Vagina (tissue), 2 donors: ENCODE measurements at regions not wholly inside any gene's neighbourhood (a gene's known extent, or its start where the extent isn't known, plus 50 kb on each side); places are given as distances from the start of the nearest gene placed in this dataset.
"Not testable (repeated sequence)": the region's sequence is repeated elsewhere in the genome, so short reads cannot be mapped to it uniquely, and the experiment has no call there.

Experiments used
- DNase-seq, 2 donors: peaks; one replicate each; pipeline ENCODE4 v3.0.0-alpha.2; 2017; ENCODE audit errors: extremely low spot score in 2 of 2
- H3K27ac ChIP-seq: fragments of 200-600 bp; sonication (generic); one replicate; pipeline ENCODE4 v1.5.1; 2019
- H3K27me3 ChIP-seq: fragments of 200-600 bp; sonication (generic); one replicate; pipeline ENCODE4 v1.5.1; 2019
- H3K36me3 ChIP-seq, 2 donors: fragments of 200-600 bp; sonication (generic); one replicate each; pipeline ENCODE4 v1.5.1; 2017 to 2019
- H3K4me1 ChIP-seq: fragments of 200-600 bp; sonication (generic); one replicate; pipeline ENCODE4 v1.5.1; 2019
- H3K4me3 ChIP-seq, 2 donors: fragments of 200-600 bp; sonication (generic); 1 replicate in 1 of 2; 2 replicates in 1 of 2; pipeline ENCODE4 v1.5.1; 2016 to 2019
- H3K9me3 ChIP-seq: fragments of 200-600 bp; sonication (generic); one replicate; pipeline ENCODE4 v1.5.1; 2019
- POLR2A ChIP-seq, 2 donors: fragments of 450-650 bp; IDR thresholded peaks; one replicate each; pipeline ENCODE4 v1.6.1; 2017; ENCODE audit warnings: antibody characterized with exemption in 2 of 2, mild to moderate bottlenecking in 2 of 2, moderate library complexity in 2 of 2
- POLR2AphosphoS5 ChIP-seq, 2 donors: sonication (generic); formaldehyde crosslinking; IDR thresholded peaks; one replicate each; pipeline ENCODE4 v1.9.0; 2017; ENCODE audit warnings: antibody characterized with exemption in 2 of 2, mild to moderate bottlenecking in 2 of 2, low read depth in 1 of 2; ENCODE audit not compliant: insufficient read depth in 1 of 2
- intact Hi-C: fragments of 100-400 bp; cut with DNase I; formaldehyde crosslinking; loops from one replicate; pipeline ENCODE4 v1.15.1; 2023
- TF ChIP-seq, protein P1 (sequence below), 3 experiments: fragments of 450-650 bp in 2 of 3; fragments of 200-600 bp in 1 of 3; sonication (generic) in 1 of 3; IDR thresholded peaks; one replicate each; pipeline ENCODE4 v1.5.1; 2017 to 2019; ENCODE audit warnings: antibody characterized with exemption in 3 of 3, mild to moderate bottlenecking in 2 of 3, moderate library complexity in 2 of 3

DNA sequence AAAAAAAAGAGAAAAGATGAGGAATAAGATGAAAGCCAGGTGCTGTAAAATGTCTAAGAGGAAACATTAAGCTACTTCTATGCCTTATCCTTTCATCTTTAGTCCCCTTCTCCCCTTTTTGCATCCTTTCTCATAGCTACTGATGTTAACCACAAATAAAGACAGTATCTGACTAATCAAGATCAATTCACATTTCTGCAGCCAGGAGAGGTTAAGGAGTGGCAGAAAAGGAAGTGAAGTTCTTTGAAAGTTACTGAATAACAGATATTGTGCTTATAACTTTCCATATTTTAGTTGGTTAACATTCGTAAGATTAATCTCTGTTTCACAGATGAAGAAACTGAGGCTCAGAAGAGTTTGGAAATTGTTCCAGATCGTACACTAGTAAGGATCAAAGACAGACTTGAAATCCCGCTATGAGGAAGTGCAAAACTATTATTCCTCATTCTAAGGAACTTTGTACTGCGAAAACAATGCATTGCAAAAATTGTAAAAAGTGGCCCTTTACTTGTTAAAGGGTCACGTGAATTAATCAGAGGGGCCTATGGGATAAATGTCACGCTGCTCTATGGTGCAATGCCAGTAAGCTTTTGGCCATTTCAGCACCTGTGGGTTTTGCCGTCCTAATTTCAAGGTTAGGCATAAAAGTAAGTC is 117.7 kb upstream of the GRM7 start:
- no peaks in the 10 kb centered on the region for H3K36me3 ChIP-seq
- no peak overlapping the region for H3K27ac ChIP-seq
- H3K4me1 ChIP-seq: no peaks in the 10 kb centered on the region
- H3K9me3 ChIP-seq: no peaks in the 10 kb centered on the region
- intact Hi-C loops: no loop called here
- no peak for DNase-seq
- no peak for TF ChIP-seq POLR2A (IDR thresholded peaks at IDR 0.05)
- TF ChIP-seq, protein P1, sequence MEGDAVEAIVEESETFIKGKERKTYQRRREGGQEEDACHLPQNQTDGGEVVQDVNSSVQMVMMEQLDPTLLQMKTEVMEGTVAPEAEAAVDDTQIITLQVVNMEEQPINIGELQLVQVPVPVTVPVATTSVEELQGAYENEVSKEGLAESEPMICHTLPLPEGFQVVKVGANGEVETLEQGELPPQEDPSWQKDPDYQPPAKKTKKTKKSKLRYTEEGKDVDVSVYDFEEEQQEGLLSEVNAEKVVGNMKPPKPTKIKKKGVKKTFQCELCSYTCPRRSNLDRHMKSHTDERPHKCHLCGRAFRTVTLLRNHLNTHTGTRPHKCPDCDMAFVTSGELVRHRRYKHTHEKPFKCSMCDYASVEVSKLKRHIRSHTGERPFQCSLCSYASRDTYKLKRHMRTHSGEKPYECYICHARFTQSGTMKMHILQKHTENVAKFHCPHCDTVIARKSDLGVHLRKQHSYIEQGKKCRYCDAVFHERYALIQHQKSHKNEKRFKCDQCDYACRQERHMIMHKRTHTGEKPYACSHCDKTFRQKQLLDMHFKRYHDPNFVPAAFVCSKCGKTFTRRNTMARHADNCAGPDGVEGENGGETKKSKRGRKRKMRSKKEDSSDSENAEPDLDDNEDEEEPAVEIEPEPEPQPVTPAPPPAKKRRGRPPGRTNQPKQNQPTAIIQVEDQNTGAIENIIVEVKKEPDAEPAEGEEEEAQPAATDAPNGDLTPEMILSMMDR (IDR thresholded peaks at IDR 0.05): no peak
- no peak for TF ChIP-seq POLR2AphosphoS5 (IDR thresholded peaks at IDR 0.05; ENCODE audit: insufficient read depth in 1 of 2, low read depth in 1 of 2)
- no peaks in the 10 kb centered on the region for H3K27me3 ChIP-seq
- no peak overlapping the region for H3K4me3 ChIP-seq

DNA sequence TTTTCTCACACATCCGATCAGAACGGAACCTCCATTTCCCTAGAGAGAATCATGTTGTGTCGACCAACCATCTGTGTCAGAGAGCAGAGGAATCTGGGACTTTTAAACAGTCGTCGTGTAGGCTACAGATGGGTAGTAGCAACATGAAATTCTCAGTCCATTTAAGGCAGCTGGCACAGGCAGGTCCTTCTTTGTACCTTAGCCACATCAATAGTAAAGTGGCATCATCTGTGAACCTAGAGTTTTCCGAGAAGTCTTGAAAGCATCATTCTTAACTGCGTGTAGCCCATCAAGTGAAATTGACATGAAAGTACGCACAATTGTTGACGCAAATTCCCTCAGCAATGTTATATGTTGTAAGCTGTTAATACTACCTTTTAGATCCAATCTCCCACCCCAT is 114.5 kb upstream of the GRM7 start:
- no peaks in the 10 kb centered on the region for H3K27me3 ChIP-seq
- no peaks in the 10 kb centered on the region for H3K9me3 ChIP-seq
- no peaks in the 10 kb centered on the region for H3K4me1 ChIP-seq
- intact Hi-C loops: no loop called here
- no peaks in the 10 kb centered on the region for H3K36me3 ChIP-seq
- no peak overlapping the region for H3K4me3 ChIP-seq
- DNase-seq: no peak
- TF ChIP-seq, protein P1 (IDR thresholded peaks at IDR 0.05): no peak
- TF ChIP-seq POLR2AphosphoS5 (IDR thresholded peaks at IDR 0.05; ENCODE audit: insufficient read depth in 1 of 2, low read depth in 1 of 2) (no peak), POLR2A (IDR thresholded peaks at IDR 0.05) (no peak)
- no peak overlapping the region for H3K27ac ChIP-seq

DNA sequence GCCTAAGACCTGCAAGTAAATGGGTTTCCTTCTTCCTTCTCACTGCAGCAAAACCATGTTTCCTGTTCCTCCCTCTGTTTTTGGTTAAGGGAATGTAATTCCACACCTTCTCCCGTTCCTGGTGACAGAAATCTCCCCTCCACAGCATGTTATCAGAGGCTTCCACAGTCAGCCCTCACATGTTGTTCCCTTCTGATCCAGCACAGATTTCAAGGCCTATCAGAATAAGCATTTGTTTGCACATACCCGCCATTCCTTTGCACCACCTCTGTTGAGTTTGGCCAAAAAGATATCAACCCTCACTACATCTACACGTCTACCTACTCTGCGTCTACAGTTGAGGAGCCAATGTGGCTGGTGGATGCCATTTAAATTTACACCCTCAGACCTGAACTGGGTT is 113.9 kb upstream of the GRM7 start:
- H3K27ac ChIP-seq: no peak overlapping the region
- TF ChIP-seq, protein P1 (IDR thresholded peaks at IDR 0.05): no peak
- TF ChIP-seq POLR2A (IDR thresholded peaks at IDR 0.05): no peak
- no peak for TF ChIP-seq POLR2AphosphoS5 (IDR thresholded peaks at IDR 0.05; ENCODE audit: insufficient read depth in 1 of 2, low read depth in 1 of 2)
- H3K4me1 ChIP-seq: no peaks in the 10 kb centered on the region
- no peak for DNase-seq
- no peaks in the 10 kb centered on the region for H3K27me3 ChIP-seq
- no peaks in the 10 kb centered on the region for H3K9me3 ChIP-seq
- H3K36me3 ChIP-seq: no peaks in the 10 kb centered on the region
- no peak overlapping the region for H3K4me3 ChIP-seq
- intact Hi-C loops: no loop called here

DNA sequence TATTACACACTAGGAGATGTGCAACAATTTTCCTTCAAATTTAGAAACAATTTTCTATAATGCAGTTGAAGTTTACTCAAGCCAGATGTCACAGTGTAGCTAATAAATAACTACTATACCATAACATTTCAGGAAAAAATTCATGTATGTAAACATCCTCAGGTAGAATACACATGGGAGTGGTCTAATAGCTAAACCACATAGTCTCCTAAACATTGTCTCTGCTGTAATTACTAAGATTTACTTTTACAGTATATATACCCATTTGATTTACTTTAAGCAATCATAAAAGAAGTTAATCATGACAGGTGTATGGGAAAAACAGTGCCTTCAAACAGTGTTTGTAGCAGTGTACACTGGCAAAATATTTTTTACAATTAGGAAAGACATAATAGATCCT is 110.1 kb upstream of the GRM7 start:
- intact Hi-C loops: no loop called here
- TF ChIP-seq POLR2A (IDR thresholded peaks at IDR 0.05) (no peak), POLR2AphosphoS5 (IDR thresholded peaks at IDR 0.05; ENCODE audit: insufficient read depth in 1 of 2, low read depth in 1 of 2) (no peak)
- TF ChIP-seq, protein P1 (IDR thresholded peaks at IDR 0.05): no peak

DNA sequence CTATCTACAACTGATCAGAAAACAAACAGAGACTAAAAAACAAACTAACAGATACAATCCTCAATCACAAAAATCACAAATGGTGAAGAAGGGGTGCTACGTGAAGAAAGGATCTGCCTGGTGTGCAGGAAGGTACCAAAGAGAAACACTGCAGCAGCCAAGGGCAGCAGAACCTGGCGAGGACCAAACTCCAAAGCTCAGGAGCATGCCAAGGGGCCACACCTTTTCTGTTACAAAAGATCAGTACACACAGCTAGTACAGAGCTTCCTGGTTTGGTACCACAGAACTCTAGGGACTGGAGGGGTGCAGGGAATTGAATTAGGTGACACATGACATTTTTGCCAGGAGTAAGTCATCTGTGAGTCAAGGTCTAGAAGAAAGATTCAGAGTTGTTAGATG is 107.4 kb upstream of the GRM7 start:
- H3K27ac ChIP-seq: no peak overlapping the region
- DNase-seq: no peak
- H3K36me3 ChIP-seq: no peaks in the 10 kb centered on the region
- intact Hi-C loops: no loop called here
- no peak overlapping the region for H3K4me3 ChIP-seq
- TF ChIP-seq POLR2A (IDR thresholded peaks at IDR 0.05): no peak
- TF ChIP-seq, protein P1 (IDR thresholded peaks at IDR 0.05): no peak
- no peak for TF ChIP-seq POLR2AphosphoS5 (IDR thresholded peaks at IDR 0.05; ENCODE audit: insufficient read depth in 1 of 2, low read depth in 1 of 2)
- H3K27me3 ChIP-seq: no peaks in the 10 kb centered on the region
- no peaks in the 10 kb centered on the region for H3K4me1 ChIP-seq
- no peaks in the 10 kb centered on the region for H3K9me3 ChIP-seq

More for the DNA sequence above, 110.1 kb upstream of the GRM7 start:
- H3K27me3 ChIP-seq: no peaks in the 10 kb centered on the region
- H3K4me1 ChIP-seq: no peaks in the 10 kb centered on the region
- no peaks in the 10 kb centered on the region for H3K36me3 ChIP-seq
- H3K27ac ChIP-seq: no peak overlapping the region
- H3K9me3 ChIP-seq: no peaks in the 10 kb centered on the region
- no peak overlapping the region for H3K4me3 ChIP-seq
- DNase-seq: no peak

DNA sequence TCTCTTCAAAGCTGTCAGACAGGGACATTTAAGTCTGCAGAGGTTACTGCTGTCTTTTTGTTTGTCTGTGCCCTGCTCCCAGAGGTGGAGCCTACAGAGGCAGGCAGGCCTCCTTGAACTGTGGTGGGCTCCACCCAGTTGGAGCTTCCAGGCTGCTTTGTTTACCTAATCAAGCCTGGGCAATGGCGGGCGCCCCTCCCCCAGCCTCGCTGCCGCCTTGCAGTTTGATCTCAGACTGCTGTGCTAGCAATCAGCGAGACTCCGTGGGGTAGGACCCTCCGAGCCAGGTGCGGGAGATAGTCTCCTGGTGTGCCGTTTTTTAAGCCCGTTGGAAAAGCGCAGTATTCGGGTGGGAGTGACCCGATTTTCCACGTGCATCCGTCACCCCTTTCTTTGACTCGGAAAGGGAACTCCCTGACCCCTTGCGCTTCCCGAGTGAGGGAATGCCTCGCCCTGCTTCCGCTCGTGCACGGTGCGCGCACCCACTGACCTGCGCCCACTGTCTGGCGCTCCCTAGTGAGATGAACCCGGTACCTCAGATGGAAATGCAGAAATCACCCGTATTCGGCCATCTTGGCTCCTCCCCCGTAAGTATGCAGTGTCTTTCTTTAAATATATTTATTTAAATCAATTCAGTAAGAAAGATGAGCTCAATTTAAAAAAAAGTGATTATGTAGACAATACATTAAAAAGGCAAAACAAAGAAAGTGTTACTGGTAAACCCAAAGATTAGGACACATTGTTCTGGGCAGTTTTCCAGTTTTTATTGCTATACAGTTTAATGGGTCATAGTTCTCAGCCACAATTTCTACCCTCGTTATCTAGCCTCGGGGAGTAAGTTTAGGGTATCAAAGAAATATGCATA is 91.2 kb upstream of the GRM7 start:
- H3K4me1 ChIP-seq, H3K36me3 ChIP-seq, intact Hi-C loops: not testable (repeated sequence)

More for the DNA sequence above, 91.2 kb upstream of the GRM7 start:
- not testable (repeated sequence) for H3K27ac ChIP-seq, H3K4me3 ChIP-seq, H3K9me3 ChIP-seq, DNase-seq, H3K27me3 ChIP-seq
